ENCODE measurements at regions not wholly inside any gene's neighbourhood (a gene's known extent, or its start where the extent isn't known, plus 50 kb on each side); places are given as distances from the start of the nearest gene placed in this dataset.

- TF ChIP-seq POLR2AphosphoS5 (IDR thresholded peaks at IDR 0.05): no peak
- TF ChIP-seq CTCF (IDR thresholded peaks at IDR 0.05 in 8 of 11, conservative IDR thresholded peaks at IDR 0.05 in 3 of 11): no peak
- TF ChIP-seq POLR2A (IDR thresholded peaks at IDR 0.05): no peak
Measured at GRCh38 chr1:192524223-192524622, 51.4 kb upstream of the RGS1 start.

Data from spleen (tissue), 7 donors.